Gastroesophageal sphincter (tissue), 3 donors: ENCODE measurements at regions not wholly inside any gene's neighbourhood (a gene's known extent, or its start where the extent isn't known, plus 50 kb on each side); places are given as distances from the start of the nearest gene placed in this dataset.

Experiments used
- CTCF ChIP-seq, 4 experiments: fragments of 200-600 bp in 2 of 4; fragments of 450-650 bp in 2 of 4; sonication (generic) in 1 of 4; IDR thresholded peaks; one replicate each; pipeline ENCODE4 v1.5.1; 2017 to 2019; ENCODE audit warnings: antibody characterized with exemption in 4 of 4, mild to moderate bottlenecking in 2 of 4, moderate library complexity in 2 of 4
- EP300 ChIP-seq: sonication (generic); formaldehyde crosslinking; IDR thresholded peaks from one replicate; pipeline ENCODE4 v1.6.1; 2017; ENCODE audit warnings: antibody characterized with exemption, mild to moderate bottlenecking
- POLR2A ChIP-seq, 2 donors: fragments of 450-650 bp; IDR thresholded peaks; one replicate each; pipeline ENCODE4 v1.6.1; 2017; ENCODE audit warnings: antibody characterized with exemption in 2 of 2, mild to moderate bottlenecking in 2 of 2, moderate library complexity in 1 of 2

DNA sequence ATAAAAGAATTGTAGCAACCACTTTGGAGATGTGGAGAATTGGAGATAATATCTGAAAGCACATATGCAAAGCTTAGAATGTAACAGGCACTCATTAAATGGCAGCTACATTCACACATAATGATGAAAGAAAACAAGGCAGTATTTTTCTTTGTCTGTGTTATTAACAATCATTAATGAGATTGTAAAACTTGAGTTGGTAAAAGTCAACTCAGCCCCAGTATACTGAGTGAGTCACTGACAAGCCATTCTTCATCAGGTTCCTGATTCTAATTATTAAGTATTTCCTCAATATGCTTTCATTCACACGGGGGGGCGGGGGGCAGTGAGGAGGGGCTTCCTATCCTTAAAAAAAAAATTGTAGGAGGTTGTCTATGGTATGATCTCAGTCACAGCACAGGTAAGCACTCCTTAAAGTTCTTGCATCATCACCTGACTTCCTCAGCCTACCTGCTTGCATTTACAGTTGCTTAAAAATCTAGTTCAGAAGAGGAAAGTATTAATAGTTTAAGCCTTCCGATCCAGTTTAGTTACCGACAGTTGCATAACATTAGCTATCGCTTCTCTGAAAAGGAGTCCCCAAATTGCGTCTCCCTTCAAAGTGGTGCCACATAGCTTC lies 379.8 kb downstream of the EFNA5 start:
- no peak for TF ChIP-seq POLR2A (IDR thresholded peaks at IDR 0.05)
- TF ChIP-seq EP300 = no peak
- no peak for TF ChIP-seq CTCF (IDR thresholded peaks at IDR 0.05)
